ENCODE measurements at regions not wholly inside any gene's neighbourhood (a gene's known extent, or its start where the extent isn't known, plus 50 kb on each side); places are given as distances from the start of the nearest gene placed in this dataset.
A peak's percentile ranks its signal among the peaks of the same experiment; 100 is the strongest.
"Not testable (repeated sequence)": the region's sequence is repeated elsewhere in the genome, so short reads cannot be mapped to it uniquely, and the experiment has no call there.

DNA sequence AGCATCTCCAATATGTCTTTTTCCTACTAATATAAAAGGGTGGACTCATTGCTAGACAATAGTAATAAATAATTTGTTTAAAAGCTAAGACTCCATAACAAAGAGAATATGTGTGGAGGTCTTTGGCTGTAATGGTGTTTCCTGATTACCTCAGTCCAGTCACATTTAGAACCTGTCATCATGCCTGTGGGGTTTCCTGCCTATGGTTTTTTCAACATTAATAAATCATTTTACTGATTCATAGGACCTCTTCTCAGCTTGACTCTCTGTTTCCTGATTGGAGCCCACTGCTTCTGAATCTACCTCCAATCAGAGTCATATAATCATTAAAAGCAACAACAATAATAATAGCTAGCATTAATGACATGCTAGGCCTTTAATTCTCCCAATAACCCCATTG is 52.4 kb upstream of the GNAI1 start:
- FAIRE-seq, result no peak

DNA sequence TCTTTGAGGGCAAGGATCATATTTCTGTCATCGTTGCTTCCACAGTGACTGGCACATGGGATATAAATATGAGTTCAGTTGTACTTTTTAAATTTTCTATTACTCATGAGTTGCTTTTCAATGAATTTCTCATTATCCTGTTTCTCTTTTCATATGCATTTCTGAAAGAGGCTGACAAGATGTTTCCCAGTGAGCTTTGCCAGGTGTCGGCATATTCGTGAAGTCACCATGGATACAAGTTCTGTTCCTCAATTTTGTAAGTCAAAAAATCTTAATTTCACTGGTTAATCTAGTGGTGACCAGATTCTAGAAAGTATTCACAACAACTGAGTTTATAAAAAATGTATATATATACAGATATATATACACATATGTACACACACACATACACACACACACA is 55.7 kb upstream of the GNAI1 start:
- no peak for FAIRE-seq

- FAIRE-seq, result no peak
Measured at GRCh38 chr7:80078159-80078731, 56.4 kb upstream of the GNAI1 start.

DNA sequence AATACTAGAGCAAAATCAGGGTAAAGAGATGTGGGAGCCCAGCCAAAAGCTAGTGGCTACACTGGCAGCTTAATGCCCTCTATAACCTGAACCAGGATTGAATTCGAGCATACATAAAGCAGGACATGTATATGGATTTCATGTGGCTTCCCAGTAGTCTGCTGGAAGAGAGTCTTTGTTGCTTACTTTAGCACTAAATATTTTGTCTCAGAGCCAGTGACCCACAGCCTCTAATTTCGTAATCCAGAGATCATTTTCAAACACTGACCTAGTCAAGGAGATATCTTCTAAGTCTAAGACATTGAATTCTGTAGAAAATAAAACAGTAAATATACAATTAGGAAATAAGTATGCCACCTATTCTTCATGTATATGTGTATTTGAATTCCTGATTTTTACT is 64.2 kb upstream of the GNAI1 start:
- FAIRE-seq, result no peak

- FAIRE-seq, result no peak
Measured at GRCh38 chr7:80066639-80067038, 68.0 kb upstream of the GNAI1 start.

GRCh38 chr7:80063834-80064233 is 70.8 kb upstream of the GNAI1 start:
- FAIRE-seq, result peak; percentile 66

DNA sequence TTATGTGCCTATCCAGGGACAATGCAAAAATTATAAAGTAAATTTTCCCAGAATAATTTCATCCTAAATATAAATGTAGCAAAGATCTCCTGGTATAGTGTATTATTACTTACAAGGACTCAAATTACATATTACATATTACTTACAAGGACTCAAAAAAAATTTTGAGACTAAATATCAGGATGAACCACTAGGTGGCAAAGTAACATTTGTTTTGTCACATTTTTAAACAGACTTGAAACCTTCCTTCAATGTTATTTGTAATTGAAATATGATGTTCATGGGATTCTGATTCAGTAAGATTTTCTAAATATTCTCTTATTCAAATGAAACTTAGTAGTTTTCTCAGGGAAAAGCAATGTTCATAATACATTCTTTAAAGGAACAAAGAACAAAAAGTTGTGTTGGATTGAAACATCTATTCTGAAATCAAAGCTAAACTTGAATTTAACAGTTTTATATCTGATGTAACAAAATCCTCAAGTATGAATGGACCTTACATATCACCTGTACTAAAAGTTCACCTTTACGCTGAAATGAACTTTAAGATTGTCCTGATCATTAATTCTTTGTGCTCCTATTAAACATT is 74.3 kb upstream of the GNAI1 start:
- peak; percentile 97 for FAIRE-seq

DNA sequence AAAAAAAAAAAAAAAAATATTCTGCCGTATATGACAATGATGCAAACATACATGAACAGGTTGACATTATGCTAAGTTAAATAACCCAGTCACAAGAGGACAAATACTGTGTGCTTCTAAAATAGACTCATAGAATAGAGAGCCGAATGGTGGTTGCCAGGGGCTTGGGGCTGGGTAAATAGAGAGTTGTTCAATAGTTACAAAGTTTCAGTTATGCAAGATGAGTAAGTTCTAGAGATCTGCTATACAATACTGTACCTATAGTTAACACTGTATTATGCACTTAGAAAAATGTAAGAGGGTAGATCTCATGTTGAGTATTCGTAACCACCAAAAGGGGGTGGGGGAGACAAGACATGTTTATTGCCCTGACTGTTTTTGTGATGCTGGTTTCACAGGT is 77.1 kb upstream of the GNAI1 start:
- no peak for FAIRE-seq

GRCh38 chr7:80054356-80054755 is 80.3 kb upstream of the GNAI1 start:
- FAIRE-seq, result no peak

DNA sequence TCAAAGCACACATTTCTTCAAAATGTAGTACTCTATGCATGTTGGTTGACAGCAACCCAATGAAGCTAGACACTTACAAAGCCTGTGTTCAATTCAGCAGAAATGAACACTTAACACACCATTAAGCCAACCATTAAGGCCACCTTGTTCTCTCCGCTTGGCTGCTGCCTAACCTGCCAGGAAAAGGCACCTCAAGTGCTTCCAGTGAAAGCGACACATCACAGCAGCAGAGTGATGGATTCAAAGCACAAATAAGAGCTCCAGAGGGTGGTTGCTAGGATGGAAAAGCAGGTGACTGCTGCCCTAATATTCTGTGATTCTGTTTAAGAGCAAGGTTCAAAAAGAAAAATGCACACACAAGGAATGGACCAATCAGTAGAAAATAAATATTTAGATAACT is 81.5 kb upstream of the GNAI1 start:
- FAIRE-seq, result no peak

DNA sequence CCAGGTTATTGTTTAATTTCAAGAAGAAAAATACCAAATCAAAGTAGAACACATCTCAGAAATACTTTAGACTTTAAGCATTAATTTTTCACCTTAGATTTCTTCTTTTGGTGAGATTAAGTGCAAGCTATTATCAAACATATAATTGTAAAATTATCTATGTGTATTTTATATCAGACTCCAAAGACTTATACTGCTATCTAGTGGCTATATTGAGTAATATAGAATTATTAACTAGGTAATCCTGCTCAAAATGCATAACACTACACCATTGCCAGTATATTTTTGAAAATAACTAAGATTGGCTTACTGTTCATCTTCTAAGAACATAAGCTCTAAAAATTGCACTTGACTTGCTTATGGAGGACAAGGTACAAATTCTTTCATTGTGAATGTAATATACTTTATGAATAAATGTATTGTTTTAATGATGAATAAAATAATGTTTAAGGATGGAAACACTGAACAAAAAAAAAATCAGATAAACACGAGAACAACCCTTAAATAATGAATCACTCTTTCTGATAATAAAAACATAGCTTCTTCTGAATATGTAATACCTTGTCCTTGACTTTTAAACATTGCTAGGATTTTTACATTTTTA is 86.7 kb upstream of the GNAI1 start:
- no peak for FAIRE-seq

DNA sequence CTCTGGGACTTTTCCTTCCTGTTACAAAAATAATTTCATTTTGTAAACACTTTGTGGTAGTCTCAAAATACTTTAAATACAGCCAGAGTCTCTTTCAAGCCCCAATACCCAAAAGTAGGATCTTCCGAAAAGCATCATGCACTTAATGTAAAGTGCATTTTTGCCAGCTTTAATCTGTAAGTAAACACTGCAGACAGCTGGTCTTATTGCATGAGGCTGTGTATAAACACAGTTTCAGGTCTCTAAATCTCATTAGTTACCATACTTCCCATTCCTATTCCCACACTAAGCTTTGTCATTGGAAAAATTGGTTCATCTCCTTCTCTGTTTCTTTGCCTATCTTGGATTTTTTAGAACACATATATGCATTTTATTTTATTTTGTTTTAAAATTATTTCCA is 87.6 kb upstream of the GNAI1 start:
- FAIRE-seq, result no peak

- FAIRE-seq, result no peak
Measured at GRCh38 chr7:80044796-80045195, 89.8 kb upstream of the GNAI1 start.

DNA sequence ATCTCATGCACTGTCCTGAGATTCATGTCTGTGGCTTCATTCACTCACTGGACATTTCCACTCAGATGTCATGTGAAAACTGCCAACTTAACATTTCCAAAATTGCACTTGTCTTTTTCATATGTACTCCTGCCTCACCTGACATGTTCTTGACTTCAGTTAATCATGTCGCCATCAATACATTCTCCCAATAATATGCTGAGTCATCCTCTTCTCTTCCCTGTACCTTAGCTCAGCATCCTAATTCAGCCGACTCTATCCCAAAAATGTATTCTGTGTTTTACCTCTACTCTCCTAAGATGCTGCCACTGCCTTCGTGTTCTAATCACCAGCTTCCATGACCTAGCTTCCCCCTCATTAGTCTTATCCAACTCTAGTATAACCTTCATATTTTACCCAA is 93.9 kb upstream of the GNAI1 start:
- FAIRE-seq, result no peak

DNA sequence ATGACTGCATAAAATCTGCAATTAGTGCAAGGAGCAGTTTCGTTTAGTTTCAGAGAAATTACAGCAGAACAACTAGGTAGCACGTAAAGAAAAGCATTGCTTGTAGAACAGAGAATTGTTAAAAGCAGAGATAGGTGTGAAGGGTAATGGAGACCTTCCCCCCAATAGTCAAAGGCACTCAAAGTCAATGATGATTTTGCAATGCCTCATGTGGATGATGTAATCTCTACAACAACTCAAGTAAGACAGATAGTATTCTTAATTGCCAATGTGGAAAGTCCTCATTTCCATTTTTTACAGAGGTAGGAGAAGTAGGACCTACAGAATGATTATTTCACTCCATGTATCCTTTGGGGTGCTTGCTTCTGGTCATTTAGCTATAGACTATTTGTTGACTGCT is 94.3 kb upstream of the GNAI1 start:
- no peak for FAIRE-seq

GRCh38 chr7:80039251-80039884 is 95.3 kb upstream of the GNAI1 start:
- FAIRE-seq, result no peak

- no peak for FAIRE-seq
Measured at GRCh38 chr7:80037689-80038088, 96.9 kb upstream of the GNAI1 start.

- no peak for FAIRE-seq
Measured at GRCh38 chr7:80036107-80036506, 98.5 kb upstream of the GNAI1 start.

DNA sequence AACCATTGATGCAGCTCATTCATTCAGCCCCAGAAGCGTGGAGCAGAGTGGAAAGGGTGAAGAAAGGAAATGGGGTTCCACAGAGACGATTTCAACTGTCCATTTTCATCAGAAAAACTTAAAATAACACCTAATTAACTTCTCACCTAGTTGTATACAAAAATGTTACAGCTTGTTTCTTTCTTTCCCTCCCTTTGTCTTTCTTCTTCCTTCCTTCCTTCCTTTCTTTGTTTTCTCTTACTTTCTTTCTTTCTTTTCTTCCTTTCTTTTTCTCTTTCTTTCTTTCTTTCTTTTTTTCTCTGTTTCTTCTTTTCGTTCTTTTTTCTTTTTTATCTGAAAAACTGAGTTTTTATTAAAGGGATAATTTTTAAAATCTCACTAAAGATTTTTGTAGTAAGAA is 105.9 kb upstream of the GNAI1 start:
- no peak for FAIRE-seq

DNA sequence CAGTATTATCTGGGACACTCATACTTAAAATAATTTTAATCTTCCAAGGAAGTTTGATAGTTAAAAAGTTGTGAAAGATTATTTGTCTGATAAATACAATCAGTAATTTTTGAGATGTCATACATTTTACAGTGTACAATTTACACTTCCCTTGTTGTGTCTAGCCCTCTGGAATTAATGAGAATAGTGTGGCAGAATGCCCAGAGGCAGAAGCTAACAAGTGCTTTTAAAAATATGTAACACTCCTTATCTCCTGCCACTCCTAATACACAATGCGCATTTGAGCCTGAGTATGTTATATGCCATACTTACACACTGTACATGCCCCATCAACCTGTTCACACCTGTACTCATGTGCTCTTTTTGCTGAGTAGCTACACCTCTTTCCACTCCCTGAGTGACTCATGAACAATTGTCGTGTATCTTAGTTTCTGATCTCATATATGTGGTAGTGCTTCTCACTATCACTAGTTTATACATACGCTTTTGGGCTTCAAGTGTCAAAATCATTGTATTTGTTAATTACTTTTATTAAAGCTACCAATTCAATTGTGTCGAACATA is 106.9 kb upstream of the GNAI1 start:
- no peak for FAIRE-seq

DNA sequence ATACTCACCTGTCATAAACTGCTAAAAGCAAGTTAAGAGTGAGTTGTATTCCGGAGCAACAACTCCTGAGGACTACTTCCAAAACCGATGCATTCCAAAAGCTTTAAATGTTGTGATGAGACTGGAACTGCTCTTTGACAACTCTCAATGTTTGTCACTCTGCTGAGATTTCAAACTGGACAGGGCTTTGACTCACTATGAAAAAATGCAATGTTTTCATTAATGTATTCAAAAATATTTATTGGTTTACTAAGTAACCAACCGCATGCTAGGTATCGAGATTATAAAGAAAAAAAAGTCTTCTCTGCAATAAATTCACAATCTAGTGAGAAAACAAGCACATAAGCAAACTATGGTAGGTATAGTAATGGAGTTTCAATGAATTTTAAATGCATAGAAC is 107.9 kb upstream of the GNAI1 start:
- FAIRE-seq, result no peak

GRCh38 chr7:80020277-80020676 is 114.4 kb upstream of the GNAI1 start:
- not testable (repeated sequence) for FAIRE-seq

DNA sequence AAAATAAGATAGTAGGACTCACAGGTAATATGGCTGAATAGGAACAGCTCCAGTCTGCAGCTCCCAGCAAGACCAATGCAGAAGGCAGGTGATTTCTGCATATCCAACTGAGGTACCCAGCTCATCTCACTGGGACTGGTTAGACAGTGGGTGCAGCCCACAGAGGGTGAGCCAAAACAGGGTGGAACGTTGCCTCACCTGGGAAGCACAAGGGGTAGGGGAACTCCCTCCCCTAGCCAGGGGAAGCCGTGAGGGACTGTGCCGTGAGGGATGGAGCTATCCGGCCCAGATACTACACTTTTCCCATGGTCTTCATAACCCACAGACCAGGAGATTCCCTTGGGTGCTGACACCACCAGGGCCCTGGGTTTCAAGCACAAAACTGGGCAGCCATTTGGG is 114.8 kb upstream of the GNAI1 start:
- not testable (repeated sequence) for FAIRE-seq

All from G401.6 (cell line).